DOHH2 (cell line): ENCODE measurements at regions not wholly inside any gene's neighbourhood (a gene's known extent, or its start where the extent isn't known, plus 50 kb on each side); places are given as distances from the start of the nearest gene placed in this dataset.

Experiments used
- EZH2phosphoT487 ChIP-seq: fragments of 200-600 bp; sonication (generic); IDR thresholded peaks from 2 replicates; pipeline ENCODE4 v1.6.1; 2017; ENCODE audit warnings: borderline replicate concordance, mild to moderate bottlenecking, antibody characterized with exemption, low read length, moderate library complexity, mixed read lengths
- TF ChIP-seq, protein P1 (sequence below): fragments of 200-600 bp; sonication (generic); IDR thresholded peaks from one replicate; pipeline ENCODE4 v1.5.1; 2014; ENCODE audit warnings: antibody characterized with exemption, mild to moderate bottlenecking, low read depth, low read length; ENCODE audit not compliant: poor library complexity, severe bottlenecking

DNA sequence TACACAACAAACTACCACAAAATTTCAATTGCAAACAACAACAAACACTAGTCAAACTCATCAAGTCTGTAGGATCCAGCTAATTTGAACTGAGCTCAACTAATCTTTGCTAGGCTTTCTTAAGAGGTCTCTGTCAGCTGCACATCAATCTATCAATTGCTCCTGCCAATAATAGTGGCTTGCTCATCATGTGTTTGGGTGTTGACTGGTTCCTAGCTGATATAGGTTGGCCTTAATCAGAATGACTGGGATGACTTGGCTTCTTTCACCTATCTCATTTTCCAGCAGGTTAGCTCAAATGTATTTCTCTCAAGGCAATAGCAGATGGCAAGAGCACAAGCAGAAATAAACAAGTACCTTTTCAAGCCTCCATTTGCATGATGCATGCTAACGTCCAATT is 370.3 kb upstream of the NFE2L3 start:
- no peak for TF ChIP-seq EZH2phosphoT487
- TF ChIP-seq, protein P1, sequence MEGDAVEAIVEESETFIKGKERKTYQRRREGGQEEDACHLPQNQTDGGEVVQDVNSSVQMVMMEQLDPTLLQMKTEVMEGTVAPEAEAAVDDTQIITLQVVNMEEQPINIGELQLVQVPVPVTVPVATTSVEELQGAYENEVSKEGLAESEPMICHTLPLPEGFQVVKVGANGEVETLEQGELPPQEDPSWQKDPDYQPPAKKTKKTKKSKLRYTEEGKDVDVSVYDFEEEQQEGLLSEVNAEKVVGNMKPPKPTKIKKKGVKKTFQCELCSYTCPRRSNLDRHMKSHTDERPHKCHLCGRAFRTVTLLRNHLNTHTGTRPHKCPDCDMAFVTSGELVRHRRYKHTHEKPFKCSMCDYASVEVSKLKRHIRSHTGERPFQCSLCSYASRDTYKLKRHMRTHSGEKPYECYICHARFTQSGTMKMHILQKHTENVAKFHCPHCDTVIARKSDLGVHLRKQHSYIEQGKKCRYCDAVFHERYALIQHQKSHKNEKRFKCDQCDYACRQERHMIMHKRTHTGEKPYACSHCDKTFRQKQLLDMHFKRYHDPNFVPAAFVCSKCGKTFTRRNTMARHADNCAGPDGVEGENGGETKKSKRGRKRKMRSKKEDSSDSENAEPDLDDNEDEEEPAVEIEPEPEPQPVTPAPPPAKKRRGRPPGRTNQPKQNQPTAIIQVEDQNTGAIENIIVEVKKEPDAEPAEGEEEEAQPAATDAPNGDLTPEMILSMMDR: no peak
